RWPE2 (cell line): ENCODE measurements at regions not wholly inside any gene's neighbourhood (a gene's known extent, or its start where the extent isn't known, plus 50 kb on each side); places are given as distances from the start of the nearest gene placed in this dataset.
A peak's percentile ranks its signal among the peaks of the same experiment; 100 is the strongest.

ENCODE experiments used
- ATAC-seq: fragments of 200-7000 bp; cut with Tn5 transposase; 3 replicates; pipeline ENCODE4 v1.9.1; 2021; ENCODE audit warnings: low read depth
- DNase-seq: peaks from one replicate; pipeline ENCODE4 v3.0.0-alpha.2; 2020; ENCODE audit warnings: low spot score
- H3K27ac ChIP-seq: fragments of 450-650 bp; 2 replicates; pipeline ENCODE4 v1.5.1; 2017; ENCODE audit warnings: mild to moderate bottlenecking; ENCODE audit not compliant: poor library complexity, severe bottlenecking
- H3K27me3 ChIP-seq: fragments of 250-450 bp; sonication (Bioruptor Pico); 2 replicates; pipeline ENCODE4 v1.5.1; 2021; ENCODE audit warnings: mild to moderate bottlenecking, moderate library complexity; ENCODE audit not compliant: insufficient read depth, poor library complexity, severe bottlenecking
- H3K36me3 ChIP-seq: fragments of 250-450 bp; sonication (Bioruptor Pico); 2 replicates; pipeline ENCODE4 v1.5.1; 2020; ENCODE audit warnings: low read depth, mild to moderate bottlenecking, moderate library complexity
- H3K4me1 ChIP-seq: fragments of 250-450 bp; sonication (Bioruptor Pico); 2 replicates; pipeline ENCODE4 v1.5.1; 2021; ENCODE audit warnings: mild to moderate bottlenecking, moderate library complexity; ENCODE audit not compliant: insufficient read depth, poor library complexity, severe bottlenecking
- H3K4me3 ChIP-seq: fragments of 250-450 bp; sonication (Bioruptor Pico); 2 replicates; pipeline ENCODE4 v1.5.1; 2021; ENCODE audit warnings: mild to moderate bottlenecking, moderate library complexity; ENCODE audit not compliant: severe bottlenecking
- H3K9me3 ChIP-seq: fragments of 250-450 bp; sonication (Bioruptor Pico); 2 replicates; pipeline ENCODE4 v1.5.1; 2021; ENCODE audit warnings: mild to moderate bottlenecking, moderate library complexity; ENCODE audit not compliant: severe bottlenecking
- CTCF ChIP-seq: fragments of 450-650 bp; IDR thresholded peaks from one replicate; pipeline ENCODE4 v1.5.1; 2017; ENCODE audit warnings: mild to moderate bottlenecking, moderate library complexity; ENCODE audit not compliant: poor library complexity, severe bottlenecking

- H3K36me3 ChIP-seq = no peaks in the 10 kb centered on the region
- DNase-seq (no peak), ATAC-seq (no peak)
- no peaks in the 10 kb centered on the region for H3K4me1 ChIP-seq
- no peak overlapping the region for H3K4me3 ChIP-seq
- no peak overlapping the region for H3K27ac ChIP-seq
- no peak for TF ChIP-seq CTCF
- no peaks in the 10 kb centered on the region for H3K27me3 ChIP-seq
- H3K9me3 ChIP-seq = no peaks in the 10 kb centered on the region
Observed at GRCh38 chr7:18347170-18347569, 148.4 kb upstream of the HDAC9 start.

GRCh38 chr7:18350678-18351077 is 144.9 kb upstream of the HDAC9 start:
- Histone ChIP-seq H3K9me3 (no peaks in the 10 kb centered on the region), H3K4me3 (no peak overlapping the region), H3K27ac (no peak overlapping the region), H3K27me3 (no peaks in the 10 kb centered on the region), H3K36me3 (no peaks in the 10 kb centered on the region), H3K4me1 (no peaks in the 10 kb centered on the region)
- TF ChIP-seq CTCF = no peak
- ATAC-seq (no peak), DNase-seq (no peak)

- no peak overlapping the region for H3K4me3 ChIP-seq
- DNase-seq (no peak), ATAC-seq (peak; percentile 79)
- no peak overlapping the region for H3K27ac ChIP-seq
- H3K36me3 ChIP-seq = no peaks in the 10 kb centered on the region
- H3K4me1 ChIP-seq = no peaks in the 10 kb centered on the region
- peak; percentile 88 for TF ChIP-seq CTCF
- no peaks in the 10 kb centered on the region for H3K9me3 ChIP-seq
- H3K27me3 ChIP-seq = no peaks in the 10 kb centered on the region
Observed at GRCh38 chr7:18352339-18353255, 143.0 kb upstream of the HDAC9 start.

- no peak for ATAC-seq
- no peaks in the 10 kb centered on the region for H3K4me1 ChIP-seq
- no peak for TF ChIP-seq CTCF
- no peak overlapping the region for H3K4me3 ChIP-seq
- DNase-seq = no peak
- H3K27ac ChIP-seq = no peak overlapping the region
- H3K27me3 ChIP-seq = no peaks in the 10 kb centered on the region
- no peaks in the 10 kb centered on the region for H3K36me3 ChIP-seq
- H3K9me3 ChIP-seq = no peaks in the 10 kb centered on the region
Observed at GRCh38 chr7:18353339-18353738, 142.2 kb upstream of the HDAC9 start.
